ENCODE measurements at regions not wholly inside any gene's neighbourhood (a gene's known extent, or its start where the extent isn't known, plus 50 kb on each side); places are given as distances from the start of the nearest gene placed in this dataset.

DNA sequence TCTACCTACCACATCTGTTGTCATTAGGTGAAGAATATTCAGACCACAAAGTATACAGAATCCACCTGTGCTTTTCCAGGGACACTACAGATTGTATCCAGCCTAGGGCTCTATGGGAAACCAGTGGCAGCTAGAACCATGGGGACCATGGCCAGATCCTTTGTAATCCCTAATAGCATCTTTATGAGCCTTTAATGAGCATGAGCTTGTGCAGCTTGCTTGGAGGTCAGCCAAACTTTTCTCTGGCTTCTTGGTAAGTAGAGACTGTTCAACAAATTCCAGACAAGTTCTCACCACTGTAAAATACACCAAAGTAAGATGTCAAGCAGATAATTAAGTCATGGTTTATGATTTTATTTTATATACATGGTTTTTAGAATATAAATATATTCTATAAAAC lies 301.6 kb upstream of the ADGRB3 start:
- H3K9me3 ChIP-seq (ENCODE audit: control insufficient read depth in 2 of 3, insufficient read depth in 1 of 3, low read length in 3 of 3): no peaks in the 10 kb centered on the region
- H3K27me3 ChIP-seq (ENCODE audit: control insufficient read depth, insufficient read depth, low read length): no peaks in the 10 kb centered on the region
- H3K9ac ChIP-seq (ENCODE audit: low read length in 3 of 3): no peak overlapping the region
- no peaks in the 10 kb centered on the region for H3K36me3 ChIP-seq (ENCODE audit: control insufficient read depth in 2 of 3, insufficient read depth in 3 of 3, low read length in 3 of 3)
- TF ChIP-seq, protein P1, sequence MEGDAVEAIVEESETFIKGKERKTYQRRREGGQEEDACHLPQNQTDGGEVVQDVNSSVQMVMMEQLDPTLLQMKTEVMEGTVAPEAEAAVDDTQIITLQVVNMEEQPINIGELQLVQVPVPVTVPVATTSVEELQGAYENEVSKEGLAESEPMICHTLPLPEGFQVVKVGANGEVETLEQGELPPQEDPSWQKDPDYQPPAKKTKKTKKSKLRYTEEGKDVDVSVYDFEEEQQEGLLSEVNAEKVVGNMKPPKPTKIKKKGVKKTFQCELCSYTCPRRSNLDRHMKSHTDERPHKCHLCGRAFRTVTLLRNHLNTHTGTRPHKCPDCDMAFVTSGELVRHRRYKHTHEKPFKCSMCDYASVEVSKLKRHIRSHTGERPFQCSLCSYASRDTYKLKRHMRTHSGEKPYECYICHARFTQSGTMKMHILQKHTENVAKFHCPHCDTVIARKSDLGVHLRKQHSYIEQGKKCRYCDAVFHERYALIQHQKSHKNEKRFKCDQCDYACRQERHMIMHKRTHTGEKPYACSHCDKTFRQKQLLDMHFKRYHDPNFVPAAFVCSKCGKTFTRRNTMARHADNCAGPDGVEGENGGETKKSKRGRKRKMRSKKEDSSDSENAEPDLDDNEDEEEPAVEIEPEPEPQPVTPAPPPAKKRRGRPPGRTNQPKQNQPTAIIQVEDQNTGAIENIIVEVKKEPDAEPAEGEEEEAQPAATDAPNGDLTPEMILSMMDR (IDR thresholded peaks at IDR 0.05; ENCODE audit: borderline replicate concordance, extremely low read depth, insufficient read depth): no peak
- H3K27ac ChIP-seq (ENCODE audit: low read depth in 2 of 2, low read length in 2 of 2): no peak overlapping the region
- no peak for FAIRE-seq
- peak in 1 of 5 donors; percentile 23 for DNase-seq
- no peak overlapping the region for H3K4me3 ChIP-seq (ENCODE audit: low read length in 3 of 3)
- no peaks in the 10 kb centered on the region for H3K4me1 ChIP-seq (ENCODE audit: control insufficient read depth in 2 of 3, insufficient read depth in 2 of 3, low read depth in 1 of 3, low read length in 3 of 3)
- intact Hi-C loops (cut with DNase I): no loop called here

DNA sequence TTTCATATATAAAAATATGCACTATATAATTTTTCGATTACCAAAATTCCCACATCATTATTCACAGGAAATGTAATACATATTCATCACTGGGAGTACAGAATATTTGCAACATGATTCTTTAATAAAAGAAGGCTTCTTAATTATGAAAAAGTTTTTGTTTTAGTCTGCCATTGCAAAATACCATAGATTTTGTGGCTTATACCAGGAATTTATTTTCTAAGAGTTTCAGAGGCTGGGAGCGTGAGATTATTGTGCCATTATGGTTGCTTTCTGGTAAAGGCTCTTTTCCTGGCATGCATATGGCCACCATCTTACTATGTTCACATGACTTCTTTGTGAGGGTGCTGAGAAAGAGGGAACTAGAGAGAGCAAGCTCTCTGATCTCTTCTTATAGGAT lies 306.9 kb upstream of the ADGRB3 start:
- no peaks in the 10 kb centered on the region for H3K9me3 ChIP-seq (ENCODE audit: control insufficient read depth in 2 of 3, insufficient read depth in 1 of 3, low read length in 3 of 3)
- H3K27ac ChIP-seq (ENCODE audit: low read depth in 2 of 2, low read length in 2 of 2): no peak overlapping the region
- H3K27me3 ChIP-seq (ENCODE audit: control insufficient read depth, insufficient read depth, low read length): no peaks in the 10 kb centered on the region
- intact Hi-C loops (cut with DNase I): no loop called here
- FAIRE-seq (no peak), DNase-seq (no peak)
- no peaks in the 10 kb centered on the region for H3K36me3 ChIP-seq (ENCODE audit: control insufficient read depth in 2 of 3, insufficient read depth in 3 of 3, low read length in 3 of 3)
- H3K9ac ChIP-seq (ENCODE audit: low read length in 3 of 3): no peak overlapping the region
- no peaks in the 10 kb centered on the region for H3K4me1 ChIP-seq (ENCODE audit: control insufficient read depth in 2 of 3, insufficient read depth in 2 of 3, low read depth in 1 of 3, low read length in 3 of 3)
- TF ChIP-seq, protein P1 (IDR thresholded peaks at IDR 0.05; ENCODE audit: borderline replicate concordance, extremely low read depth, insufficient read depth): no peak
- H3K4me3 ChIP-seq (ENCODE audit: low read length in 3 of 3): no peak overlapping the region

DNA sequence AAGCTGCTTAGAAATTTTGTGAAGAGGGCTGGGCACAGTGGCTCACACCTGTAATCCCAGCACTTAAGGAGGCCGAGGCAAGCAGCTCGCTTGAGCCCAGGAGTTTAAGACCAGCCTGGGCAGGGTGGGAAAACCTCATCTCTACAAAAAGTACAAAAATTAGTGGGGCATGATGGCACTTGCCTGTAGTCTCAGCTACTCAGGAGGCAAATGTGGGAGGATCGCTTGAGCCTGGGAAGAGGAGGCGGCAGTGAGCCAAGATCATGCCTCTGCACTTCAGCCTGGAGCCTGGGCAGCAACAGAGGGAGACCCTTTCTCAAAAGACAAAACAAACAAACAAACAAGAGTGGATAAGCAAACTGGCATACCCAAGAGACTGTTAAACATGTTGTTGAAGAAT lies 308.3 kb upstream of the ADGRB3 start:
- H3K4me1 ChIP-seq (ENCODE audit: control insufficient read depth in 2 of 3, insufficient read depth in 2 of 3, low read depth in 1 of 3, low read length in 3 of 3): no peaks in the 10 kb centered on the region
- DNase-seq: peak in 1 of 5 donors; percentile 23
- intact Hi-C loops (cut with DNase I): no loop called here
- H3K36me3 ChIP-seq (ENCODE audit: control insufficient read depth in 2 of 3, insufficient read depth in 3 of 3, low read length in 3 of 3): no peaks in the 10 kb centered on the region
- no peak overlapping the region for H3K27ac ChIP-seq (ENCODE audit: low read depth in 2 of 2, low read length in 2 of 2)
- no peaks in the 10 kb centered on the region for H3K9me3 ChIP-seq (ENCODE audit: control insufficient read depth in 2 of 3, insufficient read depth in 1 of 3, low read length in 3 of 3)
- no peak for FAIRE-seq
- TF ChIP-seq, protein P1 (IDR thresholded peaks at IDR 0.05; ENCODE audit: borderline replicate concordance, extremely low read depth, insufficient read depth): no peak
- H3K27me3 ChIP-seq (ENCODE audit: control insufficient read depth, insufficient read depth, low read length): no peaks in the 10 kb centered on the region
- no peak overlapping the region for H3K4me3 ChIP-seq (ENCODE audit: low read length in 3 of 3)
- H3K9ac ChIP-seq (ENCODE audit: low read length in 3 of 3): no peak overlapping the region

DNA sequence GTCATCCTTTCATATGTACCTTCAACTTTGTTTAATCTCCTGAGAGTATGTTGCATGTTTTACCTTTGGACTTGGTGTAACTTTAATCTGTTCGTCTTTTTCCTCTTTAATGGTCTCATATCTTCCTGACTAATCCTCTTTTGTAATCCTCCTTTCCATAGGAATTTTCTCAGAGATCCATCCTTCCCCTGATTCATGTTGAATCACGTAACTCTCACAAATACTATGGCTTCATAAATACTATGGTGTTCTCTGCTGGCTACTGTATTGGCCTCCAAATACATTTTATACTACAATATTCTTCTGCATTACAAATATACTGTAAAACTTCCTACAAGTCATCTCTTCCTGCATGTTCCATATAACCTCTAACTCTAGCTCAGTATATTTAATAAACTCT lies 317.7 kb upstream of the ADGRB3 start:
- TF ChIP-seq, protein P1 (IDR thresholded peaks at IDR 0.05; ENCODE audit: borderline replicate concordance, extremely low read depth, insufficient read depth): no peak
- H3K4me1 ChIP-seq (ENCODE audit: control insufficient read depth in 2 of 3, insufficient read depth in 2 of 3, low read depth in 1 of 3, low read length in 3 of 3): no peaks in the 10 kb centered on the region
- no peak for DNase-seq
- no peaks in the 10 kb centered on the region for H3K9me3 ChIP-seq (ENCODE audit: control insufficient read depth in 2 of 3, insufficient read depth in 1 of 3, low read length in 3 of 3)
- no peaks in the 10 kb centered on the region for H3K36me3 ChIP-seq (ENCODE audit: control insufficient read depth in 2 of 3, insufficient read depth in 3 of 3, low read length in 3 of 3)
- no peak overlapping the region for H3K4me3 ChIP-seq (ENCODE audit: low read length in 3 of 3)
- H3K27me3 ChIP-seq (ENCODE audit: control insufficient read depth, insufficient read depth, low read length): no peaks in the 10 kb centered on the region
- intact Hi-C loops (cut with DNase I): no loop called here
- FAIRE-seq: no peak
- no peak overlapping the region for H3K9ac ChIP-seq (ENCODE audit: low read length in 3 of 3)
- H3K27ac ChIP-seq (ENCODE audit: low read depth in 2 of 2, low read length in 2 of 2): no peak overlapping the region
